Activated naive CD8-positive, alpha-beta T cell treated with anti-CD3 and anti-CD28 coated beads, Interleukin-2, amount 50 U/mL, for 24 hours (primary cell): ENCODE measurements at regions not wholly inside any gene's neighbourhood (a gene's known extent, or its start where the extent isn't known, plus 50 kb on each side); places are given as distances from the start of the nearest gene placed in this dataset.

Source experiments
- ATAC-seq: fragments of 150-1000 bp; cut with Tn5 transposase; one replicate; pipeline ENCODE4 v1.10.0; 2021
- DNase-seq: peaks from one replicate; pipeline ENCODE4 v3.0.0; 2021
- H3K27ac Mint-ChIP-seq: one replicate; pipeline ENCODE4 v1.8.0; 2021; ENCODE audit warnings: mild to moderate bottlenecking, mixed read lengths
- H3K27me3 Mint-ChIP-seq: one replicate; pipeline ENCODE4 v1.8.0; 2021; ENCODE audit warnings: mixed read lengths
- H3K36me3 Mint-ChIP-seq: one replicate; pipeline ENCODE4 v1.8.0; 2021; ENCODE audit warnings: low read depth, mixed read lengths
- H3K4me1 Mint-ChIP-seq: one replicate; pipeline ENCODE4 v1.8.0; 2021; ENCODE audit warnings: mixed read lengths
- H3K4me3 Mint-ChIP-seq: one replicate; pipeline ENCODE4 v1.8.0; 2021; ENCODE audit warnings: mild to moderate bottlenecking, moderate library complexity, mixed read lengths
- H3K9me3 Mint-ChIP-seq: one replicate; pipeline ENCODE4 v1.8.0; 2021; ENCODE audit warnings: mixed read lengths

GRCh38 chr5:26828294-26828693, 210.1 kb downstream of the CDH9 start:
- Mint-ChIP-seq H3K36me3 (no peaks in the 10 kb centered on the region), H3K27me3 (no peaks in the 10 kb centered on the region), H3K4me3 (no peak overlapping the region), H3K4me1 (no peaks in the 10 kb centered on the region), H3K27ac (no peak overlapping the region), H3K9me3 (peaks cover 30% of the 10 kb centered on the region)
- ATAC-seq (no peak), DNase-seq (no peak)

- Mint-ChIP-seq H3K4me3 (no peak overlapping the region), H3K4me1 (no peaks in the 10 kb centered on the region), H3K9me3 (peaks cover 18% of the 10 kb centered on the region), H3K27ac (no peak overlapping the region), H3K27me3 (no peaks in the 10 kb centered on the region), H3K36me3 (no peaks in the 10 kb centered on the region)
- DNase-seq (no peak), ATAC-seq (no peak)
These were observed 225.2 kb downstream of the CDH9 start for GRCh38 chr5:26813235-26813634.

GRCh38 chr5:26812714-26813113, 225.7 kb downstream of the CDH9 start:
- no peak overlapping the region for H3K4me3 Mint-ChIP-seq
- DNase-seq: no peak
- H3K9me3 Mint-ChIP-seq: peaks cover 18% of the 10 kb centered on the region
- no peaks in the 10 kb centered on the region for H3K27me3 Mint-ChIP-seq
- no peak for ATAC-seq
- H3K27ac Mint-ChIP-seq: no peak overlapping the region
- no peaks in the 10 kb centered on the region for H3K4me1 Mint-ChIP-seq
- no peaks in the 10 kb centered on the region for H3K36me3 Mint-ChIP-seq

- no peaks in the 10 kb centered on the region for H3K4me1 Mint-ChIP-seq
- H3K27me3 Mint-ChIP-seq: no peaks in the 10 kb centered on the region
- no peak overlapping the region for H3K27ac Mint-ChIP-seq
- H3K4me3 Mint-ChIP-seq: no peak overlapping the region
- no peaks in the 10 kb centered on the region for H3K36me3 Mint-ChIP-seq
- ATAC-seq (no peak), DNase-seq (no peak)
- peaks cover 15% of the 10 kb centered on the region for H3K9me3 Mint-ChIP-seq
These were observed 230.9 kb downstream of the CDH9 start for GRCh38 chr5:26807231-26808199.

- H3K4me3 Mint-ChIP-seq: no peak overlapping the region
- no peak for DNase-seq
- peaks cover 17% of the 10 kb centered on the region for H3K9me3 Mint-ChIP-seq
- no peak overlapping the region for H3K27ac Mint-ChIP-seq
- ATAC-seq: no peak
- H3K36me3 Mint-ChIP-seq: no peaks in the 10 kb centered on the region
- no peaks in the 10 kb centered on the region for H3K27me3 Mint-ChIP-seq
- no peaks in the 10 kb centered on the region for H3K4me1 Mint-ChIP-seq
These were observed 233.3 kb downstream of the CDH9 start for GRCh38 chr5:26805076-26805475.

GRCh38 chr5:26802944-26803343, 235.4 kb downstream of the CDH9 start:
- Mint-ChIP-seq H3K9me3 (peaks cover 22% of the 10 kb centered on the region), H3K4me1 (no peaks in the 10 kb centered on the region), H3K27ac (no peak overlapping the region), H3K27me3 (no peaks in the 10 kb centered on the region), H3K36me3 (no peaks in the 10 kb centered on the region), H3K4me3 (no peak overlapping the region)
- DNase-seq (no peak), ATAC-seq (no peak)

- Mint-ChIP-seq H3K27me3 (no peaks in the 10 kb centered on the region), H3K27ac (no peak overlapping the region), H3K4me1 (no peaks in the 10 kb centered on the region), H3K36me3 (no peaks in the 10 kb centered on the region), H3K4me3 (no peak overlapping the region), H3K9me3 (peaks cover 13% of the 10 kb centered on the region)
- ATAC-seq (no peak), DNase-seq (no peak)
These were observed 247.0 kb downstream of the CDH9 start for GRCh38 chr5:26791433-26791832.

GRCh38 chr5:26791021-26791420, 247.4 kb downstream of the CDH9 start:
- Mint-ChIP-seq H3K36me3 (no peaks in the 10 kb centered on the region), H3K27ac (no peak overlapping the region), H3K27me3 (no peaks in the 10 kb centered on the region), H3K4me3 (no peak overlapping the region), H3K4me1 (no peaks in the 10 kb centered on the region), H3K9me3 (peaks cover 13% of the 10 kb centered on the region)
- ATAC-seq: no peak
- DNase-seq: no peak

GRCh38 chr5:26763215-26763614, 275.2 kb downstream of the CDH9 start:
- H3K9me3 Mint-ChIP-seq: peaks cover 11% of the 10 kb centered on the region
- no peak overlapping the region for H3K27ac Mint-ChIP-seq
- ATAC-seq: no peak

GRCh38 chr5:26761446-26761845, 276.9 kb downstream of the CDH9 start:
- Mint-ChIP-seq H3K9me3 (peaks cover 8% of the 10 kb centered on the region), H3K27ac (no peak overlapping the region), H3K4me1 (no peaks in the 10 kb centered on the region), H3K27me3 (no peaks in the 10 kb centered on the region), H3K4me3 (no peak overlapping the region), H3K36me3 (no peaks in the 10 kb centered on the region)
- DNase-seq (no peak), ATAC-seq (no peak)

More at GRCh38 chr5:26763215-26763614, 275.2 kb downstream of the CDH9 start:
- H3K4me3 Mint-ChIP-seq: no peak overlapping the region
- H3K4me1 Mint-ChIP-seq: no peaks in the 10 kb centered on the region
- no peak for DNase-seq
- H3K36me3 Mint-ChIP-seq: no peaks in the 10 kb centered on the region
- no peaks in the 10 kb centered on the region for H3K27me3 Mint-ChIP-seq

GRCh38 chr5:26761045-26761444, 277.3 kb downstream of the CDH9 start:
- Mint-ChIP-seq H3K9me3 (peaks cover 8% of the 10 kb centered on the region), H3K27me3 (no peaks in the 10 kb centered on the region), H3K36me3 (no peaks in the 10 kb centered on the region), H3K27ac (no peak overlapping the region), H3K4me1 (no peaks in the 10 kb centered on the region), H3K4me3 (no peak overlapping the region)
- ATAC-seq: no peak
- DNase-seq: no peak

GRCh38 chr5:26757941-26758340, 280.4 kb downstream of the CDH9 start:
- H3K27me3 Mint-ChIP-seq: no peaks in the 10 kb centered on the region
- no peaks in the 10 kb centered on the region for H3K4me1 Mint-ChIP-seq
- H3K27ac Mint-ChIP-seq: no peak overlapping the region
- no peak overlapping the region for H3K4me3 Mint-ChIP-seq
- no peak for ATAC-seq
- peaks cover 28% of the 10 kb centered on the region for H3K9me3 Mint-ChIP-seq
- no peaks in the 10 kb centered on the region for H3K36me3 Mint-ChIP-seq
- DNase-seq: no peak

- Mint-ChIP-seq H3K27me3 (no peaks in the 10 kb centered on the region), H3K9me3 (peaks cover 18% of the 10 kb centered on the region), H3K36me3 (no peaks in the 10 kb centered on the region), H3K27ac (no peak overlapping the region), H3K4me1 (no peaks in the 10 kb centered on the region), H3K4me3 (no peak overlapping the region)
- ATAC-seq (no peak), DNase-seq (no peak)
These were observed 288.6 kb downstream of the CDH9 start for GRCh38 chr5:26749829-26750228.

GRCh38 chr5:26740182-26740581, 298.2 kb downstream of the CDH9 start:
- ATAC-seq: no peak
- Mint-ChIP-seq H3K27ac (no peak overlapping the region), H3K4me3 (no peak overlapping the region), H3K36me3 (no peaks in the 10 kb centered on the region), H3K27me3 (no peaks in the 10 kb centered on the region), H3K4me1 (no peaks in the 10 kb centered on the region), H3K9me3 (no peaks in the 10 kb centered on the region)
- DNase-seq: no peak

GRCh38 chr5:26737348-26738265, 300.8 kb downstream of the CDH9 start:
- no peak for ATAC-seq
- no peaks in the 10 kb centered on the region for H3K27me3 Mint-ChIP-seq

More at GRCh38 chr5:26737348-26738265, 300.8 kb downstream of the CDH9 start:
- H3K36me3 Mint-ChIP-seq: no peaks in the 10 kb centered on the region
- H3K4me1 Mint-ChIP-seq: no peaks in the 10 kb centered on the region
- no peak overlapping the region for H3K27ac Mint-ChIP-seq
- no peak for DNase-seq
- H3K4me3 Mint-ChIP-seq: no peak overlapping the region
- H3K9me3 Mint-ChIP-seq: peaks cover 7% of the 10 kb centered on the region
